Mesenteric fat pad (tissue), 1 donor: ENCODE measurements at regions not wholly inside any gene's neighbourhood (a gene's known extent, or its start where the extent isn't known, plus 50 kb on each side); places are given as distances from the start of the nearest gene placed in this dataset.

Experiments used
- DNase-seq: peaks from one replicate; pipeline ENCODE4 v3.0.0-alpha.2; 2020; ENCODE audit warnings: low spot score
- donor health status: DM: yes; HTN: yes; CAD: no.

- no peak for DNase-seq
Observed at GRCh38 chr11:79939111-79939510, 498.3 kb upstream of the TENM4 start.

GRCh38 chr11:79937676-79938334, 497.0 kb upstream of the TENM4 start:
- no peak for DNase-seq

- DNase-seq, result no peak
Observed at GRCh38 chr11:79932612-79933011, 491.8 kb upstream of the TENM4 start.

DNA sequence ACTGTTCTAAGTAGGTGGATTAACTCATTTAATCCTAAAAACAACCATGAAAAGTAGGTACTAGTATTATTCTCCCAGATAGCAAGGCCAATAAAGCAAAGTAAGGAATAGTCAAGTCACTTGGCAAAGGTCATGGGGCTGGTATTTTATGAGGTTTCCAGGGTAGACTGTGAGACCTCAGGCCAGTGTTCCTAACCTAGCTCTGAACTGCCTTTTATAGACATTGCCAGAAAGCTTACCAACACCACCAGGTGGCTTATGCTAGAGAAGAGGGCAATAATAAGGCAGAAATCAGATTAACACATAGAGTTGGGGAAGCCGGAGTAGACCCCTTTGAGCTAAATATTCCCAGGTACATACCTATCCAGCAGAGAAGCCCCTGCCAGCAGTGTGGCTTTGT, 490.9 kb upstream of the TENM4 start:
- DNase-seq, result no peak

DNA sequence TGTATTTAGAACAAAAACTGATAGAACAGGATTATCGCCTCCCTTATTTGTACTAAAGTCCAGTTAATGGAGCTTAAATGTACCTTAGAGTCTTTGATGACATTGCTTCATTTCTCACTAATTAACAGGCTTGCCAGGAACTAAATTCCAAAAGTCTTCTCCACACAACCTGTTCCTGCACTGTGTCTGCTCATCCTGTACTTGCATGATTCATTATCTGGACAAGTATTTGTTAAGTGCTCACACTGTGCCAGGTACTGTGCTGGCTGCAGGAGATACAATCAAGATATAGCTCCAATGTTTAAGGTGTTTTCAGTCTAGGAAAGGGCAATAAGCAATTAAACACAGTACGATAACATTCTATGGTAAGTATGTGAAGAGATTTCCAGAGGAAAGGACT, 485.9 kb upstream of the TENM4 start:
- no peak for DNase-seq

- no peak for DNase-seq
Observed at GRCh38 chr11:79925570-79925969, 484.7 kb upstream of the TENM4 start.

DNA sequence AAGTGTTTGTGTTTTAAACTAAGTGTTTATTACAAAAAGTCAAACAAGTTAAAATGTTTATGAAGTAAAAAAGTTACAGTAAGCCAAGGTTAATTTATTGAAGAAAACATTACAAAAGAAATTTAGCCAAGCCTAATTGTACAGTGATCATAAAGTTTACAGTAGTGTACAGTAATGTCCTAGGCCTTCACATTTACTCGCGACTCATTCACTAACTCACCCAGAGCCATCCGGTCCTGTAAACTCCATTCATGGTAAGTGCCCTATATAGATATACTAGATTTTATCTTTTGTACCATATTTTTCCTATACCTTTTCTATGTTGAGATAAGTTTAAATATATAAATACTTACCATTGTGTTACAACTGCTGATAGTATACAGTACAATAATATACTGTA, 481.8 kb upstream of the TENM4 start:
- DNase-seq, result no peak

DNA sequence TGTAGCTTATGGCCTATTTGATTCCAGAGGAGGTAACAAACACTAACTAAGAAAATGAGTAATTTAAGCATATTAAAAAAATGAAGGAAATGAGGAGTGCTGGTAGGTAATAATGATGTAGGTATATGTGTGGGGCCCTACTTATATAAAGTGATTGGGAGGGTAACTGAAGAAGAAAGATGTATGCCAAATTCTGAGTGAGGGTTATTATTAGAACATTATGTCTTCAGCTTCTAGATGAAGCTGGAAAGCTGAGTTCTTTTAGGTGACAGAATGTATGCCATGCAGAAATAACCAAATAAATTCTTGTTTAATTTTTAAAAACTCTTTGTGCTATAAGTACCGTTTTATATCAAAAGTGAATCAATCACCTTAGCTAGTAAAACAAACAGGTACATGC, 479.6 kb upstream of the TENM4 start:
- no peak for DNase-seq

DNA sequence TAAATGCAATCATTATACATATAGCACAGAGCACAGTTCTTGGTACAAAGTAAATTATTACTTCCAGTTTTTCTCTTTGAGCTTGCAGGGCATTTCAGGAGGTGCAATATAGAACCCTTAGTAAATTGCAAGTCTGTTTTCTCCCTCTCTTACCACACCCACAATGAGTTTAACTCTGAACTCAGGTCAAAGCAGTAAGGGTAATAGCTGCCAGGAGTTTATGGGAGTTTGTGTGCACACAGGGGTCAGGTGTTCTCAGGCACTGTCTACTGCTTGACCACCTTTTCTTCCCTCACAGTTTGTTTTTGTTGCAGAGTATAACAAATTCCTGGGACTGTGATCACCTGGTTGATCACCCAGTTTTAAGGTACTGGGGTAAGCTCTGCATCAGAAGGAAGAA, 478.5 kb upstream of the TENM4 start:
- DNase-seq, result no peak

GRCh38 chr11:79918846-79919245, 478.0 kb upstream of the TENM4 start:
- DNase-seq, result no peak

- no peak for DNase-seq
Observed at GRCh38 chr11:79906164-79906563, 465.3 kb upstream of the TENM4 start.

DNA sequence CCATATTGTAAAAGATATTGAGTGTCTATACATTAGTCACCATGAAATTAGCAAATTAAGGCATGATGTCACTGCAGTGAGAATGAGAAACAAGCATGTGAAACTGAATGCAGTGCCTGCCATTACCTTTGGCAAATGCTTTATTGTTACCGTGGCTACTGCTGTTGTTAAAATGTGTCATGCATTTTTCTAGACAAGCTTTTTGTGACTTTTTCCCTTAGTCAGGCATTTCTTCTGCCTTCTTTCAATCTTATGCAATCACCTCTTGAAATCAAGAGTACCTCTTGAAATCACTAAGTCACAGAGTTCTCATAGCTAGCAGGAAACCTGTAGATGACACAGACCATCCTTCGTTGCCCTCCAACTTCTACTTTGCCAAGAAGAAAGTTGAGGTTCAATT, 461.7 kb upstream of the TENM4 start:
- no peak for DNase-seq

- DNase-seq, result no peak
Observed at GRCh38 chr11:79897896-79898295, 457.1 kb upstream of the TENM4 start.

DNA sequence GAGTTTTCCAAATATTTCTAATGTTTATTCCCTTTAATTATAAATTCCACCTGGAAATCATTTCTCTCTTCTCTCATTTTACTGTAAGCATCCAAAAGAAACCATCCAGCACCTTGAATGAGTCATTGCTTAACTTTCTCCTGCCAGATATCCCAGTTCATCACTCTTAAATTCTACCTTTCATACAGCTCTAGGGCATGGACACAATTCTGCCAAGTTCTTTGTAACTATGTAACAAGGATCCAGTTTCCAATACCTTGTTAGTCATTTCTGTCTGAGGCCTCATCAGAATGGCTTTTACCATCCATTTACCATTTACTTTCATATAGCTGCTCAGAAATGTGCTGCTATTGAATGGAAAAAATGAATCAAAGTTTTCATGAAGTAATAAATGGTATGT, 455.4 kb upstream of the TENM4 start:
- no peak for DNase-seq

- no peak for DNase-seq
Observed at GRCh38 chr11:79894111-79894510, 453.3 kb upstream of the TENM4 start.

GRCh38 chr11:79890272-79890671, 449.4 kb upstream of the TENM4 start:
- DNase-seq, result no peak

- no peak for DNase-seq
Observed at GRCh38 chr11:79864882-79865281, 424.1 kb upstream of the TENM4 start.

GRCh38 chr11:79860336-79860735, 419.5 kb upstream of the TENM4 start:
- no peak for DNase-seq

GRCh38 chr11:79857377-79858214, 416.8 kb upstream of the TENM4 start:
- no peak for DNase-seq

DNA sequence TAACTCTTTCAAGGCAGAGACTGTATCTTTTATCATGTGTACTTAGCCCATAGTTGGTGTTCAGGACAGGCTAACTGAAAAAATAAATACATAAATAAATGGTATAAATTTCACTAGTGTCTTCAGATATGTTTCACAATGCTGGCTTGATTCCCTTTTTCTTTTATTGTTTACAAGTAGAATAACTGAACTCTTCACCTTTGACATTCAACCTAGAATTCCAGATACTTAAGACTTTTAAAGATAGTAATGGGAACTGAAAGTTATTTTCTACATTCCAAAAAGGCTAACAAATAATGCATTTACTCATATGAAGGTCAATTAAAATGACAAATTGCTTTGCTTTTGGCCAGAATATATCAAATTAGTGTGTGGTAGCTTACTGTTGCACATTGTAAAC, 411.3 kb upstream of the TENM4 start:
- DNase-seq, result no peak

GRCh38 chr11:79845002-79845709, 404.3 kb upstream of the TENM4 start:
- no peak for DNase-seq

- no peak for DNase-seq
Observed at GRCh38 chr11:79834015-79834414, 393.2 kb upstream of the TENM4 start.
